Kidney (tissue), 13 donors: ENCODE measurements at regions not wholly inside any gene's neighbourhood (a gene's known extent, or its start where the extent isn't known, plus 50 kb on each side); places are given as distances from the start of the nearest gene placed in this dataset.

Source experiments
- DNase-seq, 5 donors: peaks; one replicate each; pipeline ENCODE4 v3.0.0-alpha.2; 2013 to 2020
- FAIRE-seq: peaks from 2 replicates; lab custom pipeline; 2012; peaks lifted over from hg19 to GRCh38; lab: Jason Lieb, UNC
- H3K27ac ChIP-seq, 2 donors: one replicate each; pipeline ENCODE4 v1.7.0; 2013; ENCODE audit warnings: low read depth in 2 of 2, low read length in 2 of 2, inconsistent platforms in 1 of 2
- H3K27me3 ChIP-seq: one replicate; pipeline ENCODE4 v1.7.1; 2013; ENCODE audit warnings: low read length, inconsistent platforms; ENCODE audit not compliant: control insufficient read depth, insufficient read depth
- H3K36me3 ChIP-seq, 3 donors: one replicate each; pipeline versions ENCODE4 v1.7.0 to v1.7.1; 2013; ENCODE audit warnings: low read length in 3 of 3, control low read depth in 1 of 3, inconsistent platforms in 1 of 3; ENCODE audit not compliant: insufficient read depth in 3 of 3, control insufficient read depth in 2 of 3
- H3K4me1 ChIP-seq, 3 donors: one replicate each; pipeline versions ENCODE4 v1.7.0 to v1.7.1; 2013; ENCODE audit warnings: low read length in 3 of 3, inconsistent platforms in 1 of 3, low read depth in 1 of 3; ENCODE audit not compliant: control insufficient read depth in 2 of 3, insufficient read depth in 2 of 3
- H3K4me3 ChIP-seq, 3 donors: one replicate each; pipeline versions ENCODE4 v1.7.0 to v1.8.1; 2013; ENCODE audit warnings: low read length in 3 of 3, control low read depth in 1 of 3, inconsistent platforms in 1 of 3
- H3K9ac ChIP-seq, 3 donors: one replicate each; pipeline versions ENCODE4 v1.7.0 to v1.7.1; 2013; ENCODE audit warnings: low read length in 3 of 3, control low read depth in 1 of 3, inconsistent platforms in 1 of 3
- H3K9me3 ChIP-seq, 3 donors: one replicate each; pipeline versions ENCODE4 v1.7.0 to v1.7.1; 2013; ENCODE audit warnings: low read length in 3 of 3, control low read depth in 1 of 3, inconsistent platforms in 1 of 3; ENCODE audit not compliant: control insufficient read depth in 2 of 3, insufficient read depth in 1 of 3
- CTCF ChIP-seq: IDR thresholded peaks from 3 replicates; pipeline ENCODE4 v1.5.1; 2012; ENCODE audit warnings: mild to moderate bottlenecking, moderate library complexity, borderline replicate concordance; ENCODE audit not compliant: insufficient read depth; ENCODE audit errors: extremely low read depth
- intact Hi-C: fragments of 100-400 bp; cut with DNase I; formaldehyde crosslinking; loops from one replicate; pipeline ENCODE4 v1.11.1; 2022
- donor health status: control.
- donor health status: control.
- donor health status: control.
- donor health status: control.
- donor health status: control.
- donor health status: DM: yes; HTN: yes; CAD: no.
- donor health status: Normal renal cell carcinoma (clear cell type).

DNA sequence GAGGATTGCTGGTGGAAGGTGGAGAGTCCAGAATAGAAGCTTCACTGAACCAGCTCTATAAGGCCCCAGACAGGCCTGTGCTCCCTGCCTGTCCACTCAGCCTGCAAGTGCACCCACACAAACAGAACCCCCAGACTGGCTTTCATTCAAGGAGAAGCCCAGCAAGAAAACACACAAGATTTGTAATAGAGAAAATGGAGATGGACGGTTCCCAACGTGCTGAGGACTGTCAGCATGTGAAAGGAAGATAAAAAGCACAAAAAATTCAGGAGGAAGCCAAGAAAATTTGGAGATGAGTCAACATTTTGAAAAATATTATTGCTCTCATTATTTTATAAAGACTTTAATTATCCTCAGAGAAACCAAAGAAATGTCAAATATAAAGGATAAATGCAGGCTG, 218.2 kb upstream of the SLC10A2 start:
- no peak overlapping the region for H3K9ac ChIP-seq
- no peak for TF ChIP-seq CTCF
- FAIRE-seq (no peak), DNase-seq (no peak)
- H3K9me3 ChIP-seq: no peaks in the 10 kb centered on the region
- no peak overlapping the region for H3K4me3 ChIP-seq
- intact Hi-C loops: no loop called here
- H3K27me3 ChIP-seq: no peaks in the 10 kb centered on the region
- H3K4me1 ChIP-seq: peaks cover 0 to 3% (median 0%) of the 10 kb centered on the region in 3 donors
- no peaks in the 10 kb centered on the region for H3K36me3 ChIP-seq
- no peak overlapping the region for H3K27ac ChIP-seq

GRCh38 chr13:103283451-103283820, 217.2 kb upstream of the SLC10A2 start:
- Histone ChIP-seq H3K4me3 (no peak overlapping the region), H3K27ac (no peak overlapping the region)

GRCh38 chr13:103282571-103283450, 216.6 kb upstream of the SLC10A2 start:
- Histone ChIP-seq H3K9me3 (no peaks in the 10 kb centered on the region), H3K27me3 (no peaks in the 10 kb centered on the region), H3K36me3 (no peaks in the 10 kb centered on the region), H3K27ac (no peak overlapping the region), H3K4me1 (peaks cover 0 to 3% (median 3%) of the 10 kb centered on the region in 3 donors), H3K9ac (no peak overlapping the region), H3K4me3 (peak overlapping the region in 1 of 3 donors; percentile 32)
- FAIRE-seq: no peak
- peak in 4 of 5 donors; percentile 59 to 90 (median 80) for DNase-seq
- no peak for TF ChIP-seq CTCF
- intact Hi-C loops: no loop called here

More at GRCh38 chr13:103283451-103283820, 217.2 kb upstream of the SLC10A2 start:
- H3K36me3 ChIP-seq: no peaks in the 10 kb centered on the region
- no peaks in the 10 kb centered on the region for H3K27me3 ChIP-seq
- FAIRE-seq: no peak
- peaks cover 0 to 3% (median 3%) of the 10 kb centered on the region in 3 donors for H3K4me1 ChIP-seq
- DNase-seq: no peak
- no peak for TF ChIP-seq CTCF
- H3K9me3 ChIP-seq: no peaks in the 10 kb centered on the region
- intact Hi-C loops: no loop called here
- H3K9ac ChIP-seq: no peak overlapping the region
